Suppressor macrophage treated with lipopolysaccharide for 4 hours (primary cell): ENCODE measurements at regions not wholly inside any gene's neighbourhood (a gene's known extent, or its start where the extent isn't known, plus 50 kb on each side); places are given as distances from the start of the nearest gene placed in this dataset.
A peak's percentile ranks its signal among the peaks of the same experiment; 100 is the strongest.

Experiments
- DNase-seq: peaks from one replicate; pipeline ENCODE4 v3.0.0-alpha.2; 2020

DNA sequence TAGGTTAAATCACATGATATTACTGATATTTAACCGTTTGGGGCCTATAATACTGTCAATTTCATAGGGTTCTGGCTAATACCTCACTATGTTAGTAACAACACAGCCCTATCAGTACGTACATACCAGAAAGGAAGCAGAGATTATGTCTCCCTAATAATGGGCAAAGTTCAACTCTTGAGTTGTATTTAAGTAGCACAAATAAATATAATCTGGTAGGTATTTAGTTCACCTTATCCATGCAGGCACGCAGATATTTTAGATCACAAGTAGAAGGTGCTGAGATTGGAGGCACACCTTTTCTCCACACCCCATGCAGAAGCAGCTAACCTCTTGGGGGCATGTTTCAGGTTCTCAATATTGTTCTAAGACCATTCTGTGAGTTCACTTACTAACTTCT, 118.9 kb downstream of the IRS1 start:
- no peak for DNase-seq

DNA sequence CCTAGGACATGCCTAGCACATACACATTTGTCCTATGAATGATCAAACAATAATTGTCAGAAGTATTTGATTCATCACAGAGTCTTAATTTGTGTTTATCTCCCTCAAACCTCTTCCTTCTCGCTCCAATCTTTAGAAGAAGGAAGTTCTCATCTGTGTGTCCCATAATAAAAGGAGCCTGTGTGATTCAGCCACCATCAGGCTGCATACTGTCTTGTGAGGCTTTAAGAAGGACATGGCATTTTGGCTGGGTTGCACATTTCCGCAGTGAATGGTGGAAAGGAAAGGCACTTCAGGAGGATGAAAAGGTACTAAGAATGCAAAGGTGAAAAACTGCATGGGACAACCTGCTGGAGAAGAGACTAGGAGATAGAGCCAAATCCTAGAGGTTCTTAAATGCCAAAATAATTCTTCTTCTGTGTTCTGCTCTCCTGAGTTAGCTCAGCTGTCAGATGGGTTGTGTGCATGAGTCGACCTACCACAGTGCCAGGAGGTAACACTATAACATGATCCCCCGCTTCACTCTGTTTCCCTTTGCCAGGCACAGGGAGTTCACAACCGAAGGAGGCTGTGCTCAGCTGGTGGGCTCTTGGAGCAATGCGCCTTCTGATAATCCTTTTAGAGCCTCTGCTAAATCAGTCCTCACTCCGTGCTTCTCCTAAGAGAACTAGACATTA, 120.1 kb downstream of the IRS1 start:
- no peak for DNase-seq

DNA sequence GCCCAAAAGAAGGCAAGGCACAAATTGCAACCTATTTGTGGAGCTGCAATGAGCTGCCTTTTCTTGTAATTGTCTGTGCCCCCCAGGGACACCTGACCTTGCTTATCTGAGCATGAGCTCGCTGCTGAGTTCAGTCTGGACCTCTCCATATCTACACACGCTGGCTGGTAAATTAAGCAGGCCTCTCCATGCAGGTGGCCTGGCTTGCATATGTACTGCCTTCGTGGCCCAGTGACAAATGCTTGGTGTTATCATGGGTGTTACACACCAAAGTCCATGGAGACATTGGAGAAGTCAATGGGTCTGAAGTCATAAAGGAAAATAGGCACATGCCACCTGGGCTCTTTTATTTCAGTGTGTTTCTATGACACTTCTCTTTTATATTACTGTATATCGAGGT, 121.2 kb downstream of the IRS1 start:
- DNase-seq, result no peak

DNA sequence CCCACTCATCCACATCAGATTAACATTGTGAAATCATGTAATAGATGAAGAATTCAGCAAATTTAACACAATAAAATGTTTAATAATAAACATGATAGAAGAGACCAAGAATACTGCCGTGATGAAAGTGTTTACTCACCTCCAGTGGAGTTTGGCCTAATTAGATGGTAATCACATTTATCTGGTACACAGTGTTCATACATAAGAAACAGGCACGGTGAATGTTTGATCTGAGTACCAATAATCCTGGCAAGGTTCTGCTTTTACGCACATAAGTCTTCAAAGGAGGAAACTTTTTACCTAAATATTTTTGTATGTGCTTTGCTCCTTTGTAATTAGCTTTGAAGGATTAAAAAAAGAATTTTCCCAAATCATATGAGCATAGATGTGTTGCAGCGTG, 122.5 kb downstream of the IRS1 start:
- DNase-seq, result no peak

DNA sequence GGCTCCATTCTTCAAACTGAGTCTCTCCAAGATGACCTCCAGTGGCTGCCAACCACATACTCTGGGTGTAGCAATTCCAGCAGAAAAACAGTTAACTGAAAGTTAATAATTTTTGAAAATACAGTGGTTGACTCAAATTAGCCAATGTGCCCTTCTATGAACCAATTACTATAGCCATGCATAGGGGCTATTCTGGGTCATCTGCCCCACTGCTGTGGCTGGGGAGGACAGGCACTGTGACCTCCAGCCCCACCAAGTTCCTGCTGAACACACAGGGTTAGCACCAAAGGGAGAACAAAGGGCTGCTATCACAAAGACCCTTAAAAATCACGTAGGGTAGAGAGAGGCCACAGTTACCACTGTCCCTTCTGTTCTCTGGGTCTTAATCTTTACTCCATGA, 123.0 kb downstream of the IRS1 start:
- DNase-seq, result no peak

DNA sequence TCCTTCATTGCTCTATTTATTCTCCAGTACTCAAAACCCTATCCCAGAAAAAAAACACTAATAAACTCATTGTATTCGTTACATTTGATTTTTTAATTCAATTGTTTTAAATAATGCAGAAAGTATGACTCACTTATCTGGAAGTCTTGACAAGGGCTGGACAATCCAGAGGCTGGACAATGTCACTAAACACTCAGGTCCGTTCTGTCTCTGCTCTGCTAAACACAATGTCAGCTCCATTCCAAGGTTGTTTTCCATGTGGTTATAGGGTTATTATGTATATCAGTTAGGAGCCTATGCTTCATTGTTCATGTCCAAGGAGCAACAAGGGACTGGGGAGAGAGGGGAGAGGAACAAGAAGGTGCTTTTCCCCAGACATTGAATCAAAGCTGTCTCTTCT, 125.5 kb downstream of the IRS1 start:
- no peak for DNase-seq

DNA sequence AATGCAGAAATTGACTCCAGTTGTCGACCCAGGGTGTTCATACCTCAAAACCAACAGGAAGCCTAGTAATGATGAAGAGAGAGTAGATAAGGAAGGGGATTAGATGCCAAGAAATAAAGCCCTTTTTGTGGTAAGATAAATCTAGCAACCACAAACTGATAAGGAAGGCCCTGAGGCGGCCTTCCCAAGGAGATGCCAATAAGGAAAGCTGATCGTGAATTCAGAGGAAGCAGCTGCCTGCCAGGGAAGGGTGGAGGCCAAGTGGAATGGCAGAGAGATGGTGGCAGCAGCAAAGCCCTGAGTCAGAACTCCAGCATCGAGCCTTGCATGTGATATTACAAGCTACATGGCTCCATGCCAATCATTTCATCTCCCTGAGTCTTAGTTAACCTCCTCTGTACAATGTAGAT, 126.3 kb downstream of the IRS1 start:
- no peak for DNase-seq

DNA sequence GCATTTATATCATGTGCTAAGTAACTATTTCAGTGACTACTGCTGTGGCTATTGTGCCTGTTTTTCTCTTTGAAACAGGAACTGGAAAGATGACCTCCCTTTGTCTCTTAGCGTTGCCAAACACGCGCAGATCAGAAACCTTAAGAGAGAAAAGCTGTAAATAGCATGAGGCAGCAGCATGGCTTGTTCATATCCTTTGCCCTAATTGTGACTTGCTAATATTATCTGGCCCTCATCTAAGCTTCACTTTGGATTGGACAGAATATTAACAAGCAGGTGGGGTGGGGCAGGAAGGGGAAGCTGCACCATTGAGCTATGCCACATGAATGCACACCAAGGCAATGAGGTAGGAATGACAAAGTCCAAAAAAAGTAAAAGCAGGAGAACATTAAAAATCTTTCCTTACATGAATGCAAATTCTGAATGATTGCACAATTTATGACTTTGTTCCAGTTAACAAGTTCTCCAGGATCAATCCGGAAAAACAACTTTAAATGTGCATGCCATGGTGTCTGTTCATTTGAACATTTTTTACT, 128.4 kb downstream of the IRS1 start:
- DNase-seq, result no peak

DNA sequence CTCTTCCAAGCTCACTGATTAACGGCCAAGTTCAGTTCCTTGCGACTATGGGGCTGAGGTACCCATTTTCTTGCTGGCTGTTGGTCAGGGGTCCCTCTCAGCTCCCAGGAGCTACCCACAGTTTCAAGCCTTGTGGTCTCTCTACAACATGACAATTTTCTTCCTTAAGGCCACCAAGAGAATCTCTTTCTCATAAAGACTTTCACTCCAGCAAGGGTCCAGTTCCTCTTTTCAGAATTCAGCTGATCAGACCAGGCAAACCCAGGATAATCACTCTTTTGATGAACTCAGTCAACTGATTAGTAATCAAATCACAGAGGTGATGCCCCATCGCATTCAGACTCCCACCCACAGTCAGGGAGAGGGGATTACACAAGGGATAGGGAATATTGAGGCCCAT, 129.7 kb downstream of the IRS1 start:
- DNase-seq, result no peak

DNA sequence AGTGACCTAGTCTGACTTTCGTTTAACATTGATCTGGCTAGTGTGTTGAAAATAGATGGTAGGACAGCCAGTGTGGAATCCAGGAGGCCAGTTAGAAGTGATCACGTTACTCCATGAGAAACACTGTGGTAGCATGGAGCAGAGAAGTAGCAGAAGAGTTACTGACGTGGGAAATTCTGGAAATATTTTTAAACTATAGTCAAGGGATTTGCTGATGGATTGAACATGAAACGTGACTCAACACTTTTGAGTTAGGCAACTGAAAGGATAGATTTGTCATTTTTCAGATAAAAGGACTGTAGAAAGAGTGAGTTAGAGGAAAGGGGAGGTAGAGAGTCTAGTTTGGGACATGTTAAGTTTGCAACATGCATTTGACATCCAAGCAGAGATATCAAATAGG, 130.4 kb downstream of the IRS1 start:
- DNase-seq, result no peak

DNA sequence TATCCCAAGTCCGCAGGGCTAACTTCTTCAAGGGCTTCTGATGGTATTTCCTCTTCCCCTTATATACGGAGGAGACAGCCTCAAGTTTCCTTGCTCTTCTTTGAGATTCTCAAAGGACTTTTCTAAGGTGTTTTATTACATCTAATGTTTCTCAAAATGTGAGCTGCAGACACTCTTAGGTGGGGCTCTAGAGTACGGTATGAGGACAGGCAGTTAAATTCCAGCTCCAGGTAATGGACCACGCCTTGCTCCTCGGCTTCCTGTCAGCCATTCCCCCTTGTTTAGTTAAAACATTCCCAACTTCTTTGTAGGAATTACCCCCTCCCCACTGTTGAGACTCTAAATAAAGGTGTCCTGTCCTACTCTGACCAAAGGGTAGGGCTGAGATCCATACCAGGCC, 131.9 kb downstream of the IRS1 start:
- no peak for DNase-seq

DNA sequence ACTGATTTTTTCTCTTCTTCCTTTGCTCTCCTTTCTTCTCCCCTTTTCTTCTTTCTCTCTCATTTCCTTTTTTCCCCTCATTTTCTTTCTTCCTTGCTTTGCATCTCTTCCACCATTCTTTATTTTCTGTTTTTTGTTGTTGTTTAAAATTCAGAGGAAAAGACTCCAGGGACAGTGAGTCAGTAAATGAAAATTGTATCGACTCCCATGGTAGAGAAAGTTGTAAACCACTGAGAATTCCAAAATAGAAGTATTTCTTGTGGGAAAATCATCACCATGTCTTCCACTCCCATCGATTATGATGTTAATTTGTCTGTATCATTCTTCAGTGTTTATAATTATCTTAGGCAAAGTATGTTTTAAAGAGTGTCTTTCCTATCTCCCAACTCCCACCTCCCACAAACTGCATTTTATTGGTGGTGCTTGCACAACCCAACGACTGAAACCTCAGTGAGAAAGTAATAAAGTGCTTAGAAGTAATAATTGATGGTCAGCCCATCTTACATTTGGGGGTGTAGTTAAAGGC, 134.3 kb downstream of the IRS1 start:
- DNase-seq, result no peak

DNA sequence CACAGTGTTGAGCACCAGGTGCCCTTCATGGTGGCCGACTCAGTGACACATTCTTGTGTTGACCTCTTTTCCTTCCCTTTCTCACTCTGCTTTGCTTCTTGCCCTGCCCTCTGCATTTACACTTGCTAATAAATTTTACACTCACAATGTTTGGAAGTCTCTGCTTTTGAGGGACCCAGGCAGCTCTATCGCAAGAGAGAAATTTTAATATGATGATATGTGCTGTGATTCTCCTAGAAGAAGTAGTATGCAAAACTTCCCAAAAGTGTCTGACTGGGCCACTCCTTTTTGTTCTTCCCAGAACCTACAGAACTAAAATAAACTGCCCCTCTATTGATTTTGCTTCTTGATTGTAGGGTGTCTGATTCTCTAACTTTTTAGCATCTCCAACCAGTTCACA, 135.0 kb downstream of the IRS1 start:
- no peak for DNase-seq

DNA sequence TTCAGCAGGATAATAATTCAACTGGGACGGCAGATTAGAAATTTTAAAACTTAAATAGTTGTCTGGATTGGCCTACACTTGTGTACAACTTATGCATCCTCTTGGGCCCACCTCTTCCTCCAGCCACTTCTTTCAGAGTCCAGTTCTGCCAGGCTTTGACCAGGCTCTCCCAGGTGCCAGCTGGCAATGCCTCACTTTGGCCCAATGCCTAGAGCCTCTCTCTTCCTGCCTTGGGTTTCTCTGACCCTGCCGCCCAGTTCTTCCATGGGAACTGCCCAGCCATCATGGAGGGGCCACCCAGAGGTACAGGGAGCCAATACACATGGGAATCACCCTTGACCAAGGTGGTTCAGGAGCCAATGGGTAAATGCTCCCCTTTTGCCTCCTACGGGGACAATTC, 135.5 kb downstream of the IRS1 start:
- DNase-seq, result no peak

DNA sequence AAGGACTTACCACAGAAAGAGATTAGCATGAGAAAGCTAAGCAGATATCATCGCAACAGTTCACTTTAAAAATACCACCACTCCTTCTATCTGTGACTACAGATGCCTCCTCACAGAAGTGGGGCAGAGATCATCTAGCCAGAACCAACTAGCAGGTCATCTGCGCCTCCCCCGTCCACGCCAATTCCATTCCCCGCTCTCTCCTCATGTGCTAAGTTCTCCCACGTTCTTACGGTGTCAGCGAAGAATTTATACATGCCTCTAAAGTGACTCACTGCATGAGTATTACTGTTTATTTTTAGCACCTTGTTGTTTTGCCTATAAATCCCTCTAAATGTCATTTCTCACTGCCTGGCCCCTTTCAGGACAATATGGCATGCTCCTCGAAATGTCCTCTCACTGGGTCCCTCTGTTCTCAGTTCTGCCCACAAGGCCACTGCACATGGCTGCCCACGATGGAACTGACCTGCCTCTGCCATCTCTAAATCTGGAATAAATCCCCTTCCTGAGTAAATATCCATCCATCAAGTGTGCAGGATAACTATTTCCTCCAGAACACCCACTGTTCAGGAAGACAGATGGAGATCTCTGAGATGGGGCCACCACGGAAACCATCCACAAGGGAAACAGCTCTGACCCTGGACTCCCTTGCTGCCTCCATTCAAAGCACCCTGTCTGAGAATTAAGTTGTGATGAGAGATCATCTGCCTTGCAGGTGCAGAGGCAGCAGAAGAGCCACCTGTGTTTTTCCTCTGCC, 137.7 kb downstream of the IRS1 start:
- DNase-seq, result no peak

DNA sequence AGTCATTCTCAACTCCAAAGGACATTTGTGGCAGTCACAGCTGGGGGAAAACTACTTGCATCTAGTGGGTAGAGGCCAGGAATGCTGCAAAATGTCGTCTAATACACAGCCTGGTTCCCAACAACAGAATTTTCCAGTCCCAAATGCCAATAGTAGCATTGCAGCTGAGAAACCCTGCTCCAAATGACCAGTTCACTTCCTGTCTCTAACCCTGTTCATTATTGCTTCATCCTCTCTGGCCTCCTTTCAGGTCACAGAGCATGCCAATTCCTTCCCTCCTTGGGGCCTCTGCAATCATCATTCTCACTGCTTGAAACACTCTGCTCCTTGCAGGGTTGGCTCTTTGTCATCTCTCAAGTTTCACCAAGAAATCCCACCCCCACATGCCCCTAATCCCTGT, 139.1 kb downstream of the IRS1 start:
- DNase-seq, result no peak

DNA sequence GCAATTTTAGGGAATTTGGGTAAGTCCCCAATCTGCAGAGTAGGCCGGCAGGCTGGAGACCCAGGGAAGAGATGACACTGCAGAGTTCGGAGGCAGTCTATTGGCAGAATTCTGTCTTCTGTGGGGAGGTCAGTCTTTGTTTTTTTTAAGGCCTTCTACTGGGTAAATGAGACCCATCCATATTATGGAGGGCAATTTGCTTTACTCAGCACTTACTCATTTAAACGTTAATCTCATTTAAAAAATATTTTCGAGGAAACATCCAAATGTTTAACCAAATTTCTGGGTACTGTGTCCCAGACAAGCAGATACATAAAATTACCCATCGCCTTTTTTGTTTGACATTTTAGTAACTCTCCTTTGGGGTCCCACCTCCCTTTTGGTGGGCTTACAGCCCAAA, 139.5 kb downstream of the IRS1 start:
- DNase-seq, result no peak

DNA sequence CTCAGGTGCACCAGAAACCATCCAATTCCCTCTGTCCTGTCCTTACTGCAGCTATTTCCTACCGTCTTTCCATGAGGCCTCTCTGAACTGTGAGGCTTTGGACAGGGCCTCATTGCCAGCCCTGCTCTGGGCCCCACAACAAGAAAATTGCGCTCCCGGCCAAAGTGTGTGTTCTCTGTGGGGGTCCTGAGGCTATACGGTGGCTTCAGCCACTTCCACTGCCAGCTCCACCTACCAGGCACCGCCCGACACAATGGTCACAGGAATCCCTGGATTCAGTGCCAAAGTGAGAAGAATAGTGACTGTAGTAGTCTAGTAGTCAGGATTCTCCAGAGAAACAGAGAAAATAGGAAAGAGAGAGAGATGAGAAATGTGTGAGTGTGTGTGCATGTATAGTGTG, 140.2 kb downstream of the IRS1 start:
- no peak for DNase-seq

DNA sequence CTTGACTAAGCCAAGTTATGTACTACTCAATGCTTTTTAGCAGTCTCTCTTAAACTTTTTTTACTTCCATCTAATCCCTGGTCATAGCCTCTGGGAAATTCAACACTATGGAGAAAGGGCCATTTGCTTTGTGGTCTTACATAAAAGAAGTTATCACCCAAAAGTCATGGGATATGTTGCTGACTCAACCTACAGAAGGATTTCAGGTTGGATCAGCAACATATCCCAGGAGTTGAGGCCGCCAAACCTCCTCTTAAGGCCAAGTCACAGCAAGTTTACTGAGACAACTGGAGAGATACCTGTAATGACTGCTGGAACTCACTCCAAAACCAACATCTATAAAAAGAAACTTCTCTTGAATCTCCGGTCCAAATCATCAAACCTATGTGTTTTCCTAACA, 141.1 kb downstream of the IRS1 start:
- DNase-seq, result no peak

DNA sequence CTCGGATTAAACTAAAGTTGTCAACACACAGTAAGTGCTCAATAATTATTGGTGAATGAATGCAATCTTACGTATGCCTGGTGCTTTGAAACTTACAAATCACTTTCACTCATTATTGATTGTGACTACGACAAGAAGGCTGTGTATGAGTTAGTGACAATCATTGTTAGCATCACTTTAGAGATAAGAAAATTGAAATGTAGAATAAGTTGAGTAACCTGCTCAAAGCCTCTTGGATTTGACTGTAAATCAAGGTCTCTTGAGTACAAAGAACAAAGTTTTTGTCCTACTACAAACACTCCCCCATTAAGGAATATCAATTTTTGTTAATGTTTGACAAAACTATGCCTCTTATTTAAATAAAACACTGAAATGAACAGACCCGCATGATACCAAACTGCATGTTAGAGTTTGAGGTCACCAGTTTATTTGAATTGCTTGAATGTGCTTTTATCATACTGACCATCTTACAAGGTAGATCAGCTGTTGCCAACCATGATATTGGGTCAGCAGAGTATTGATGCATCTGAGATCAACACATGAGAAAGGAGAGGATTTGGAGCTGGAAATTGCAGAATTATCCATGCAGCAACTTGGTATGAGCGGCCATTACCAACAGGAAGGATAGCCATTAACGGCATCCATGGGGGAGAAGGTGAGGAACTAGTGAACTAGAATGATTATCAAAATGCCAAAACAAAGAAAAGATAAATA, 142.1 kb downstream of the IRS1 start:
- DNase-seq, result no peak

DNA sequence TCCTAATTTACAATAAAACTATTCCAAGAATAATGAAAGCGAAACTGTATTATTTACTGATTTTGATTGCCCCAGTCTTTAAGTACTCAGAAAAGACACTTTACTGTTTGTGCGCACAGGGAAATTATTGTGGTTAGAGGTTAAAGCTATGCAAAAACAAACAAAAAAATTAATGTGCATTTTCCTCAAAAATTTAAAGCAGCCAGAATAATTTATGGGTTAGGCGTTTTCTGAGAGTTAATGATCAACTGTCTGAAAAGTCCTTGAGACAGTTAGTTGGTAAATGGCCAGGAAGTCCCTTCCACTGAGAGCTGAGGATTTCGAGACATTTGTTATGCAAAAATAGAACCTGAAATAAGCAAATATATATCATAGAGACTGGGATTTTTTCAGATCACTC, 143.3 kb downstream of the IRS1 start:
- no peak for DNase-seq

DNA sequence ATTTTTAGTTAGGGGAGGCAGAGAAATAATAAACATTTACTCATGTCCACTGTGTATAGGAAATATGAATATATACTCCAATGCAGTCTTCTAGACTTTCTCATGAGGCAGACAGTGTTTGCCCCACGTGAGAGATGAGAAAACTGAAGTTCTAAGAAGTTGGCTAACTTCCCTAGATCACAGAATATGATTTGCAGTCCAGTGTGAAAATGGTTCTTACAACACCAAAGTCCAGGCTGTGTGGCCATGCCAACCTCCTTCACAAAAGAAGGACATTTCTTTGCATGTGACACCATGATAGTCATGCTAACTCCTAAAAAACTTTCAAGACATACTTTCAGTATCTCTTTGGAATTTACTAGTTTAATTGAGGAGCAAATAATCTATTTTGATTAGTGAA, 143.7 kb downstream of the IRS1 start:
- DNase-seq, result peak; percentile 31

DNA sequence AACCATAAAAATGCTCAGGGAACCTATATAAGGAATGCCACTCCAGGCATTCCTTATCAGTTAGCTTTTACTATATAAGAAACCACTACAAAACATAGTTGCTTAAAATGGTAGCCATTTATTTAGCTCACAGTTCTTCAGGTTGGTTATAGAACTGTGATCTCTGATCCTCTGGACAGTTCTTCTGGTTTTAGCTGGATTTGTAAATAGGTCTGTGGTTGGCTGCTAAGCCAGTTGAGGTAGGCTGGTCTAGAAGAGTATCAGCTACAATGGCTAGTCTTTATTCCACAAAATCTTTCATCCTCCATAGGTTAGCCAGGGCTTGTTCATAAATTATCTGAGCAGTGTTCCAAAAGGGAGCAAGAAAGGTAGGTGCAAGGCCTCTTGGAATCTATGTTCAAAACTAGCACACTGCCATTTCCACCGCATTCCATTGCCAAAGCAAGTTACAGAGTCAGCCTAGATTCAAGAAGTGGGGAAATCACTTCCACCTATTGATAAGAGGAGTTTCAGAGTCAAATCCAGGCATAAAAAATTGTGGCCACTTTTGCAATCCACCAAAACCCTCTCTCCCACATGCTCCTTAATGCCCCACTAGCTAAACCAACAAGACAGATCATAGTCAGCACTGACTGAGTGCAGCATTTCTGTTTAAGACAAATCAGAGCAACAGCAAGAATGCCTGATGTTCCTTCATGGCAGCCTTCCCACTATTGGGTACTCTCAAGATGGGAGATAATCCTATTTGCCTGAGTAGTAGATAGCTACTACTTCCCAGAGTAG, 146.4 kb downstream of the IRS1 start:
- no peak for DNase-seq
